Subcutaneous abdominal adipose tissue (tissue), 5 donors: ENCODE measurements at regions not wholly inside any gene's neighbourhood (a gene's known extent, or its start where the extent isn't known, plus 50 kb on each side); places are given as distances from the start of the nearest gene placed in this dataset.

Source experiments
- H3K27ac ChIP-seq: one replicate; pipeline ENCODE4 v1.7.0; 2013; ENCODE audit warnings: low read depth, mild to moderate bottlenecking, inconsistent platforms, low read length, moderate library complexity
- H3K27me3 ChIP-seq, 5 donors: one replicate each; pipeline ENCODE4 v1.7.0; 2013; ENCODE audit warnings: low read length in 5 of 5, inconsistent platforms in 1 of 5; ENCODE audit not compliant: control insufficient read depth in 5 of 5, insufficient read depth in 4 of 5
- H3K36me3 ChIP-seq, 5 donors: one replicate each; pipeline ENCODE4 v1.7.0; 2013; ENCODE audit warnings: low read length in 5 of 5; ENCODE audit not compliant: control insufficient read depth in 5 of 5, insufficient read depth in 5 of 5
- H3K4me1 ChIP-seq, 5 donors: one replicate each; pipeline ENCODE4 v1.7.0; 2013; ENCODE audit warnings: low read length in 5 of 5, mild to moderate bottlenecking in 3 of 5, moderate library complexity in 1 of 5; ENCODE audit not compliant: control insufficient read depth in 5 of 5, insufficient read depth in 5 of 5
- H3K4me3 ChIP-seq, 5 donors: one replicate each; pipeline ENCODE4 v1.7.0; 2013; ENCODE audit warnings: low read length in 5 of 5, low read depth in 1 of 5
- H3K9ac ChIP-seq, 5 donors: one replicate each; pipeline ENCODE4 v1.7.0; 2013; ENCODE audit warnings: low read length in 5 of 5, mild to moderate bottlenecking in 4 of 5, moderate library complexity in 3 of 5
- H3K9me3 ChIP-seq, 5 donors: one replicate each; pipeline ENCODE4 v1.7.0; 2013; ENCODE audit warnings: low read length in 5 of 5; ENCODE audit not compliant: control insufficient read depth in 5 of 5
- donor health status: healthy.
- donor health status: healthy.
- donor health status: healthy.
- donor health status: healthy.
- donor health status: healthy.

GRCh38 chr13:74046431-74046830 lies 87.8 kb downstream of the KLF12 start:
- no peaks in the 10 kb centered on the region for H3K36me3 ChIP-seq
- no peak overlapping the region for H3K4me3 ChIP-seq
- H3K9ac ChIP-seq, result no peak overlapping the region
- no peaks in the 10 kb centered on the region for H3K9me3 ChIP-seq
- no peaks in the 10 kb centered on the region for H3K4me1 ChIP-seq
- H3K27me3 ChIP-seq, result no peaks in the 10 kb centered on the region
- H3K27ac ChIP-seq, result no peak overlapping the region

GRCh38 chr13:74045583-74045982 lies 88.6 kb downstream of the KLF12 start:
- Histone ChIP-seq H3K4me3 (no peak overlapping the region), H3K4me1 (no peaks in the 10 kb centered on the region), H3K9me3 (no peaks in the 10 kb centered on the region), H3K36me3 (no peaks in the 10 kb centered on the region), H3K9ac (no peak overlapping the region), H3K27me3 (no peaks in the 10 kb centered on the region), H3K27ac (no peak overlapping the region)

DNA sequence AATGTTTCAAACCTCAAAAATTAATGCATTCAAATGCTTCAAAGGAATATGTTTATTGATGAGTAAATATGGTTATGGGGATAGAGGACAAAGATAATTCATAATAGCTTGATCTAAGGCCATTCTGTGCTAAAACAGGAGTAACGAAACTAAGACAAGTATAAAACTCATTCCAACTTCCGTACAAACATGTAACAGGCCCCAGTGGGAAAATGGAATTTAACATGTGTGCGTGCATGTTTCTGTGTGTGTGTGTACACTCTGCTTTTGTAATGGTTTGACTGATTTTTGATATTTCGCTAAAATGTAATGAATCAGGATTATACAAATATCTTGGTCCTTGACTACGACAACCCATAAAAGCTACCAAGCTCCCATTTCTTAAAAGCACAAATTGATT lies 91.0 kb downstream of the KLF12 start:
- H3K9me3 ChIP-seq, result no peaks in the 10 kb centered on the region
- no peak overlapping the region for H3K9ac ChIP-seq
- no peak overlapping the region for H3K27ac ChIP-seq
- H3K36me3 ChIP-seq, result no peaks in the 10 kb centered on the region
- H3K27me3 ChIP-seq, result no peaks in the 10 kb centered on the region
- no peaks in the 10 kb centered on the region for H3K4me1 ChIP-seq
- no peak overlapping the region for H3K4me3 ChIP-seq

GRCh38 chr13:74040200-74040599 lies 94.0 kb downstream of the KLF12 start:
- no peak overlapping the region for H3K9ac ChIP-seq
- no peaks in the 10 kb centered on the region for H3K36me3 ChIP-seq
- H3K27ac ChIP-seq, result no peak overlapping the region
- no peaks in the 10 kb centered on the region for H3K9me3 ChIP-seq
- H3K4me1 ChIP-seq, result no peaks in the 10 kb centered on the region
- H3K27me3 ChIP-seq, result no peaks in the 10 kb centered on the region
- H3K4me3 ChIP-seq, result no peak overlapping the region

GRCh38 chr13:74039667-74040066 lies 94.5 kb downstream of the KLF12 start:
- Histone ChIP-seq H3K4me1 (no peaks in the 10 kb centered on the region), H3K27ac (no peak overlapping the region), H3K9ac (no peak overlapping the region), H3K27me3 (no peaks in the 10 kb centered on the region), H3K4me3 (no peak overlapping the region), H3K36me3 (no peaks in the 10 kb centered on the region), H3K9me3 (no peaks in the 10 kb centered on the region)

DNA sequence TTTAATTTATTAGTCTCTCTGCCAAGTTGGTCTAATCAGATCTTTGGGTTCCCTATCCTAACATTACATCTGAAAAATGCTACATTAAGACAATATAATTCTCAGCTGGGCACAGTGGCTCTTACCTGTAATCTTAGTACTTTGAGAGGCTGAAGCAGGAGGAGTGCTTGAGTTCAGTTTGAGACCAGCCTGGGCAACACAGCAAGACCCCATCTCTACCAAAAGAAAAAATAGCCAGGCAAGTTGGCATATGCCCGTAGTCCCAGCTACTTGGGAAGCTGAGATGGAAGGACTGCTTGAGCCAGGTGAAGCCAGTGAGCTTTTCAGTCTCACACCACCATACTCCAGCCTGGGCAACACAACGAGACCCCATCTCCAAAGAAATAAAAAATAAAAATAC lies 95.0 kb downstream of the KLF12 start:
- no peaks in the 10 kb centered on the region for H3K36me3 ChIP-seq
- no peak overlapping the region for H3K27ac ChIP-seq
- no peak overlapping the region for H3K9ac ChIP-seq
- H3K9me3 ChIP-seq, result no peaks in the 10 kb centered on the region
- no peaks in the 10 kb centered on the region for H3K27me3 ChIP-seq
- no peaks in the 10 kb centered on the region for H3K4me1 ChIP-seq
- no peak overlapping the region for H3K4me3 ChIP-seq

- no peaks in the 10 kb centered on the region for H3K9me3 ChIP-seq
- no peaks in the 10 kb centered on the region for H3K36me3 ChIP-seq
- H3K27me3 ChIP-seq, result no peaks in the 10 kb centered on the region
- peaks cover 0 to 4% (median 0%) of the 10 kb centered on the region in 5 donors for H3K4me1 ChIP-seq
- H3K4me3 ChIP-seq, result no peak overlapping the region
- no peak overlapping the region for H3K27ac ChIP-seq
- no peak overlapping the region for H3K9ac ChIP-seq
These were observed 96.4 kb downstream of the KLF12 start for GRCh38 chr13:74037762-74038161.

- peaks cover 0 to 4% (median 0%) of the 10 kb centered on the region in 5 donors for H3K4me1 ChIP-seq
- H3K4me3 ChIP-seq, result no peak overlapping the region
- H3K9ac ChIP-seq, result no peak overlapping the region
- no peaks in the 10 kb centered on the region for H3K36me3 ChIP-seq
- H3K9me3 ChIP-seq, result no peaks in the 10 kb centered on the region
- no peaks in the 10 kb centered on the region for H3K27me3 ChIP-seq
- no peak overlapping the region for H3K27ac ChIP-seq
These were observed 97.8 kb downstream of the KLF12 start for GRCh38 chr13:74036373-74036772.

DNA sequence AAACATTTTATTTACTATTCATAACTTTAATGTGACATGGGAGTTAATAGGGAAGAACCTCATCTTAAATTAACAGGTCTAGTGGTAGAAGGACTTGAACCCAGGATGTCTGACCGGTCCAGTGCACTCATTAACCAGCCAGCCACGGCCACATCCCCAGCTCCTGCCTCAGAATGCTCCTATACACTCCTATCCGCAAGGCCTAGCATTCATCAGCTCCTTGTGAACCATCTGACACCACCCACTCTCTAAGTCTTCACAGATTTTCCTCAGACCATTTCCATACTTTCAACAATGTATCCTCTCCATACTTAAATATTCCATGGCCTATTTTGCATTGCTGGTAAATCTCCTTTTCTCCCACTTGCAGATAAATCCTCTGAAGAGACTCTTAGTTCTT lies 98.3 kb downstream of the KLF12 start:
- H3K27ac ChIP-seq, result no peak overlapping the region
- H3K4me1 ChIP-seq, result peaks cover 0 to 4% (median 0%) of the 10 kb centered on the region in 5 donors
- H3K9me3 ChIP-seq, result no peaks in the 10 kb centered on the region
- H3K4me3 ChIP-seq, result no peak overlapping the region
- H3K9ac ChIP-seq, result no peak overlapping the region
- H3K36me3 ChIP-seq, result no peaks in the 10 kb centered on the region
- H3K27me3 ChIP-seq, result no peaks in the 10 kb centered on the region

DNA sequence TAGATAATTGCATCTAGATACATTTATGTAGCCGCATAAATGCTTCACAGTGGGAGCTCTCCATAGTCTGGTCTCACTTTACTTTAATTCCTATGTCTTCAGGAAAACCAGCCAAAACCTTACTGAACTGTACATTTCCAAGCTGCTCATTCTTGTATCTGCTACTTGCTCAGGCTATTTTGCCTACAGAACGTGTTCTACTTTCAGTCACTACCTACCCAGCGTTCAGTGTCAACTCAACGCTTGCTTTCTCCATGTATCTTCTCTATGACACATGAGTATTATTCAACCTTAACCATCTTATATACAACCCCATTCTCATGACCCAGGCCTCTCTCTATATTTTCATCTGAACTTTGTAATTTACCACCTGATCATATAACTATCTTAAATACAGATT lies 101.9 kb downstream of the KLF12 start:
- Histone ChIP-seq H3K36me3 (no peaks in the 10 kb centered on the region), H3K4me3 (peak overlapping the region in 3 of 5 donors; percentile 12 to 38 (median 27)), H3K4me1 (peaks cover 0 to 5% (median 0%) of the 10 kb centered on the region in 5 donors), H3K27ac (no peak overlapping the region), H3K9ac (no peak overlapping the region), H3K9me3 (no peaks in the 10 kb centered on the region), H3K27me3 (no peaks in the 10 kb centered on the region)

GRCh38 chr13:74027161-74027779 lies 106.9 kb downstream of the KLF12 start:
- peaks cover 0 to 5% (median 0%) of the 10 kb centered on the region in 5 donors for H3K4me1 ChIP-seq
- H3K4me3 ChIP-seq, result no peak overlapping the region
- no peak overlapping the region for H3K27ac ChIP-seq
- no peaks in the 10 kb centered on the region for H3K9me3 ChIP-seq
- no peak overlapping the region for H3K9ac ChIP-seq
- no peaks in the 10 kb centered on the region for H3K27me3 ChIP-seq
- no peaks in the 10 kb centered on the region for H3K36me3 ChIP-seq
